ENCODE measurements at regions not wholly inside any gene's neighbourhood (a gene's known extent, or its start where the extent isn't known, plus 50 kb on each side); places are given as distances from the start of the nearest gene placed in this dataset.

DNA sequence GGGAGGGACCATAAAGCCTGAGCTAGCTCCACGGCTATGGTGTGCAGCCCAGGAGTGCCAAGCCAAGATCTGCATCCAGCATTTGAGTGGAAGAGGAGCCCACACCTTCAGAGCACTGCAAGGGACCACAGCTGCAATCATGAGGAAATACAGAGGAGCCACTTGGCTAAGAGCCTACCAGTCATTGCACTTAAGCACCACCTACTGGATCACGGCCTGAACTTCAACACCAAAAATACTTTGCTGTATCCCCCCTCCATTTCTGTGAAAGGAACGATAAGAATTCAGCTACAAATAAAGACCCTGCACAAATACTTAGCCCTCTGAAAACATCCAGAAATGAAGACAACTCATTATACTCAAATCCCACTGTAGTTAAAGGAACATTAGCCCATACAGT lies 545.3 kb downstream of the TSN start:
- Histone ChIP-seq H3K9me2 (ENCODE audit: insufficient read depth) (no peaks in the 10 kb centered on the region), H4K20me1 (ENCODE audit: insufficient read depth) (no peaks in the 10 kb centered on the region), H3K4me1 (replicated peaks; ENCODE audit: insufficient read depth) (no peaks in the 10 kb centered on the region), H3K4me3 (no peak overlapping the region), H3K27ac (no peak overlapping the region), H3K27me3 (ENCODE audit: insufficient read depth, low read depth) (no peaks in the 10 kb centered on the region), H2AFZ (no peak overlapping the region), H3K79me2 (ENCODE audit: low read depth) (no peaks in the 10 kb centered on the region), H3F3A (ENCODE audit: insufficient read depth, low read depth) (no peaks in the 10 kb centered on the region), H3K9me3 (ENCODE audit: insufficient read depth, low read depth) (no peaks in the 10 kb centered on the region), H3K36me3 (ENCODE audit: low read depth) (no peaks in the 10 kb centered on the region), H3K4me2 (no peak overlapping the region)
- peak in 1 of 2 experiments; percentile 33 for DNase-seq
- BruUV-seq (replicated peaks): no TSS peak
- TF ChIP-seq EZH2 (IDR thresholded peaks at IDR 0.05; ENCODE audit: low read depth): no peak
- TF ChIP-seq, protein P1, sequence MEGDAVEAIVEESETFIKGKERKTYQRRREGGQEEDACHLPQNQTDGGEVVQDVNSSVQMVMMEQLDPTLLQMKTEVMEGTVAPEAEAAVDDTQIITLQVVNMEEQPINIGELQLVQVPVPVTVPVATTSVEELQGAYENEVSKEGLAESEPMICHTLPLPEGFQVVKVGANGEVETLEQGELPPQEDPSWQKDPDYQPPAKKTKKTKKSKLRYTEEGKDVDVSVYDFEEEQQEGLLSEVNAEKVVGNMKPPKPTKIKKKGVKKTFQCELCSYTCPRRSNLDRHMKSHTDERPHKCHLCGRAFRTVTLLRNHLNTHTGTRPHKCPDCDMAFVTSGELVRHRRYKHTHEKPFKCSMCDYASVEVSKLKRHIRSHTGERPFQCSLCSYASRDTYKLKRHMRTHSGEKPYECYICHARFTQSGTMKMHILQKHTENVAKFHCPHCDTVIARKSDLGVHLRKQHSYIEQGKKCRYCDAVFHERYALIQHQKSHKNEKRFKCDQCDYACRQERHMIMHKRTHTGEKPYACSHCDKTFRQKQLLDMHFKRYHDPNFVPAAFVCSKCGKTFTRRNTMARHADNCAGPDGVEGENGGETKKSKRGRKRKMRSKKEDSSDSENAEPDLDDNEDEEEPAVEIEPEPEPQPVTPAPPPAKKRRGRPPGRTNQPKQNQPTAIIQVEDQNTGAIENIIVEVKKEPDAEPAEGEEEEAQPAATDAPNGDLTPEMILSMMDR (conservative IDR thresholded peaks at IDR 0.05): 0 out of 2 replicates have a peak, but pooled peaks have one; percentile 21
- CTCF ChIA-PET: no interaction called here
- intact Hi-C loops (cut with micrococcal nuclease; ENCODE audit: unreplicated experiment): no loop called here
- POLR2A ChIA-PET (ENCODE audit: unreplicated experiment): no interaction called here

DNA sequence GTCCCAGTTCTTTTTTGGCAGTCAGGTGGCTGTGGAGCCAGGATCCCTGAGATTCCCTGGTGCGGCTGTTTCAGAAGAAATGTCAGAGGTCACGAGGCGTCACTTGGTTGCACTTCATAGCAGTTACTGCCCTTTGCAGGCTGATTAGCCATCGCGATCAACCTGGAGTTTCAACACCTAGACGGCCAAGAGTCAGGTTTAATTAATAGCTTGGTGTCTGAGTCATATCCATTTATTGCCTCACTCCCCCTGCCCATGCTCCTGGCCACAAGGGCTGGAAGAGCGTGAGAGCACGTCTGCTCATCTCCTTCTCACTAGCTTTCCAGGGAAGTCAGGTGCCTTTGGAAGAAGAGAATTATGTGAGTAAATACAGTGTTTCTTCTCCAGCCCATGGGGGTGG lies 552.3 kb downstream of the TSN start:
- TF ChIP-seq EZH2 (IDR thresholded peaks at IDR 0.05; ENCODE audit: low read depth): no peak
- TF ChIP-seq, protein P1 (conservative IDR thresholded peaks at IDR 0.05): no peak
- no peak overlapping the region for H3K4me3 ChIP-seq
- BruUV-seq (replicated peaks): no TSS peak
- ChIA-PET CTCF (interaction anchor here (0.7 kb wide), 1 partner anchor 1227 kb away, joined by 4 read pairs; no protein-coding TSS in a partner anchor), POLR2A (ENCODE audit: unreplicated experiment) (no interaction called here)
- H3K9me3 ChIP-seq (ENCODE audit: insufficient read depth, low read depth): no peaks in the 10 kb centered on the region
- no peak overlapping the region for H3K27ac ChIP-seq
- H2AFZ ChIP-seq: no peak overlapping the region
- H3F3A ChIP-seq (ENCODE audit: insufficient read depth, low read depth): no peaks in the 10 kb centered on the region
- intact Hi-C loops (cut with micrococcal nuclease; ENCODE audit: unreplicated experiment): no loop called here
- H4K20me1 ChIP-seq (ENCODE audit: insufficient read depth): no peaks in the 10 kb centered on the region
- H3K79me2 ChIP-seq (ENCODE audit: low read depth): no peaks in the 10 kb centered on the region
- H3K27me3 ChIP-seq (ENCODE audit: insufficient read depth, low read depth): no peaks in the 10 kb centered on the region
- no peaks in the 10 kb centered on the region for H3K36me3 ChIP-seq (ENCODE audit: low read depth)
- H3K4me1 ChIP-seq (replicated peaks; ENCODE audit: insufficient read depth): no peaks in the 10 kb centered on the region
- H3K9me2 ChIP-seq (ENCODE audit: insufficient read depth): no peaks in the 10 kb centered on the region
- H3K4me2 ChIP-seq: no peak overlapping the region
- DNase-seq: peak in 1 of 2 experiments; percentile 40

DNA sequence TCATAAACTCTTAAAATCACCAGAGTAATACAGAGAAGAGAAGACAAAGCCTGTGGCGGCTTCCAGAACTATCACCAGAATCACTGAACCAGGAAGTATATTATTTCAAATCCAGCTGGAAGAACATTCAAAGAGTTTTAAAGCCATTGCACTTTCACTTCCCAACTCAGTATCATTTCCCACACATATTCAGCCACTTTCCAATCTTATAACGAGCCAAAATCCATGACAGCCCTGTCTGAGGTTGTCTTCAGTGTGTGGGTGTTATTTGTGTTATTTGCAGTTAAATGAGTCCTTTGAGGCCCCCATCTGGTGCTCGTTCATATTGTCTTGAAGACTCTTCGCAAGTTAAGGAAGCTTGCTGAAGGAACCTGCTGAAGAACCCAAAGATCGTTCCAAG lies 559.9 kb downstream of the TSN start:
- Histone ChIP-seq H3K9me2 (ENCODE audit: insufficient read depth) (no peaks in the 10 kb centered on the region), H2AFZ (no peak overlapping the region), H3K36me3 (ENCODE audit: low read depth) (no peaks in the 10 kb centered on the region), H3K27me3 (ENCODE audit: insufficient read depth, low read depth) (peaks cover 3% of the 10 kb centered on the region; the same call in 1 of the 2 replicates), H3F3A (ENCODE audit: insufficient read depth, low read depth) (no peaks in the 10 kb centered on the region), H3K4me1 (replicated peaks; ENCODE audit: insufficient read depth) (no peaks in the 10 kb centered on the region), H3K9me3 (ENCODE audit: insufficient read depth, low read depth) (no peaks in the 10 kb centered on the region), H4K20me1 (ENCODE audit: insufficient read depth) (no peaks in the 10 kb centered on the region), H3K27ac (no peak overlapping the region), H3K79me2 (ENCODE audit: low read depth) (no peaks in the 10 kb centered on the region), H3K4me2 (no peak overlapping the region), H3K4me3 (no peak overlapping the region)
- DNase-seq: peak in 1 of 2 experiments; percentile 23
- intact Hi-C loops (cut with micrococcal nuclease; ENCODE audit: unreplicated experiment): no loop called here
- no TSS peak for BruUV-seq (replicated peaks)
- TF ChIP-seq, protein P1 (conservative IDR thresholded peaks at IDR 0.05): no peak
- TF ChIP-seq EZH2 (IDR thresholded peaks at IDR 0.05; ENCODE audit: low read depth): no peak
- CTCF ChIA-PET: no interaction called here
- POLR2A ChIA-PET (ENCODE audit: unreplicated experiment): no interaction called here

Data from PC-9 (cell line).